Left renal cortex interstitium (tissue), 4 donors: ENCODE measurements at regions not wholly inside any gene's neighbourhood (a gene's known extent, or its start where the extent isn't known, plus 50 kb on each side); places are given as distances from the start of the nearest gene placed in this dataset.
A peak's percentile ranks its signal among the peaks of the same experiment; 100 is the strongest.
"Not testable (repeated sequence)": the region's sequence is repeated elsewhere in the genome, so short reads cannot be mapped to it uniquely, and the experiment has no call there.

ENCODE experiments used
- DNase-seq, 4 donors: peaks; one replicate each; pipeline ENCODE4 v3.0.0-alpha.2; 2013; ENCODE audit warnings: low read depth in 4 of 4, low spot score in 2 of 4, missing footprints in 1 of 4

DNA sequence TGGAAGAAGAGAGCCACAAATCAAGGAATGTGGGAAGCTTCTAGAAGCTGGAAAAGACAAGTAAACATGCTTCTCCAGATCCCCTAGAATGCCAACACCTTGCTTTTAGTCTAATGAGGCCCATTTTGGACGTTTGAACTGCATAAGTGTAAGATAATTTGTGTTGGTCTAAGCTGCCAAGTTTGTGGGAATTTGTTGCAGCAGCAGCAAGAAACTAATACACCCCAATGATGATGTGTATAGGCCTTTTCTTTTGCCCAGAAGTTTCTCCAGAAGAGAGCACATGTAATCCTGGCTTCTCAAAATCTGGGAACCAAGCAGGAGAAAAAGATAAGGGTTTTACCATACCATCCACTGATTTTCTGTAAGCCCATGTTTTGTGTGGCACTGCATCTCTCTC, 96.1 kb upstream of the DPT start:
- DNase-seq = no peak

- no peak for DNase-seq
Observed at GRCh38 chr1:168825820-168826219, 96.8 kb upstream of the DPT start.

GRCh38 chr1:168826269-168826668, 97.3 kb upstream of the DPT start:
- no peak for DNase-seq

- no peak for DNase-seq
Observed at GRCh38 chr1:168827557-168827956, 98.6 kb upstream of the DPT start.

DNA sequence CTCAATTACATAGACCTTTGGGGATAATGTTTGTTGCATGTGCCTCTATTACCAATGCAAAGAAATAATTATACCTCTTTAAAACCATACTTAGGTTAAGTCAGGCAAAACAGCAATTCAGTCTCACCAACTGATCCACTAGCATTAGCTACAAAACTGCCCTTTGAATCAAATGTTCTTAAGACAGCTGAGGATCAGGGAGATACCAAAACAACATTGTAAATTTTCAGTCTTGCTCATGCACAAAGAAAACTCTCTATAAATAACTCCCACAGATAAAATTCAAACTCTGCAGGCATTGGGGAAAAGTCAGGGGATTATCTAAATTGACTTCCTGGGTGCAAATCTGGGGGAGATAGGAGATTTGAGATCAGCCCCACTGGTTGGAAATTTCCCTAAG, 100.9 kb upstream of the DPT start:
- no peak for DNase-seq

DNA sequence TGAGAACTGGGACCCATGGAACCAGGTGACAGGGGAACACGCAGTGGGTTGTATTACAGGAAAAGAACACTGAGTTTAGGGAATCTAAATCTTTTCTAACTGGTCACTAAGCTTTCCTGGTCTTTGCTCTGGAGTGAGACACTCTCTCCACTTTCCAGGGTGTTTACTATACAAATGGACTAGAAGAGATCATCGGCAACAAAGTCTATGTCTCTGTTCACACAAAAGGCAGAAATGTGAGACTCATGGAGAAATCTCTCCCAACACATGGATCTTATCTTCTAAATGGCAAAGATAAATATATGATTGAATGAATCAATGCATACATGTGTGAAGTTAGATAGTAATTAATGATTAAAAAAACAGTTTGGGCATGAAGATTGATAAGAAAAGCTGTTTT, 101.6 kb upstream of the DPT start:
- no peak for DNase-seq

- DNase-seq = no peak
Observed at GRCh38 chr1:168832661-168833060, 103.7 kb upstream of the DPT start.

GRCh38 chr1:168833362-168833761, 104.4 kb upstream of the DPT start:
- no peak for DNase-seq

- DNase-seq = no peak
Observed at GRCh38 chr1:168833801-168834224, 104.8 kb upstream of the DPT start.

DNA sequence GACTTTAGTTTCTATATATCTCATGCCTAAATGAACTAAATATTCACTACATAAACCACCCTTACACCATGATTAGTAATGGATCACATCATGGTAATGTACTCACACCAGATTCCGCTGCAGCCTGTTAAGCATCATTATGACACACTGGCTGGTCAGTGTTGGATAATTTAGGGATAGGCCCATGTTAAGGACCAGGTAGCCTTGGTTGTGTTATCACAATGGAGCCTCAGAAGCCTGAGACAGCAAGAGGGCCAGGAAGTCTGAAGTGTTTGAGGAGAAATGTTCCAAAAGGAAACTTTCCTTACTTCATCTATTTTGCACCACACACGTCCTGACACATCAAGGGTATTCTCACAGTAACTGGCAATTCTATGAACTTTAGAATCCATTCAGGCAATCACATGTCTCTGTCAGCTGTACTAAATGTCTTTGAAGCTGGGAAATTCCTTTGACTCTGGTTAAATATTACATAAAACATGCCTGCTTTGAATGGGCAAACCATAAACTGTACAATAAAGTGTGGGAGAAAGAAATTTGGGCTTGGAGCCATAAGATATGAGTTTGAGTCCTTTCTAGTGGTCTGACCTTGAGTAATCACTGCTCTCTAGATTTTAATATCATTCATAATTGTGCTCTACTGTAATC, 105.3 kb upstream of the DPT start:
- peak in 1 of 4 donors; percentile 32 for DNase-seq

- no peak for DNase-seq
Observed at GRCh38 chr1:168835176-168835575, 106.2 kb upstream of the DPT start.

- no peak for DNase-seq
Observed at GRCh38 chr1:168835791-168836190, 106.8 kb upstream of the DPT start.

GRCh38 chr1:168836469-168836868, 107.5 kb upstream of the DPT start:
- DNase-seq = no peak

GRCh38 chr1:168837230-168837629, 108.2 kb upstream of the DPT start:
- not testable (repeated sequence) for DNase-seq

- DNase-seq = no peak
Observed at GRCh38 chr1:168842306-168842705, 113.3 kb upstream of the DPT start.

- no peak for DNase-seq
Observed at GRCh38 chr1:168842916-168843315, 113.9 kb upstream of the DPT start.

DNA sequence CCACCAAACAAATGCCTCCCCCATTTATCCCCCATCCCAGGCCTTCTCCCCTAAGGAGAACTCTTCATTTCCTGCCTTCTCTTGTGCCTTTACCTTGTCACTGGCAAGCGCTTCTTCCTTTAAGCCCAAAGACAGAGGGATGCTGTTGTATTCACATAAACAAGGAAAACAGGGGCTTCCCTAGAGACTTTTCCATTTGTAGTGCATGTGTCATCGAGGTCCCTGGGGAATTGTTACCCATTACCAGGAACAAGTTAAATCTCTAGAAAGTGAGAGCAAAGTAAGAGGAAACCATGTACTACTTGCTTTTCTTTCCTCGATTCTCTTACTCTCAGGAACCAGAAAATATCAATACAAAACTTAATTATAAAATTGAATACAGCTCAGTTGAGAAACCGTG, 114.4 kb upstream of the DPT start:
- no peak for DNase-seq

DNA sequence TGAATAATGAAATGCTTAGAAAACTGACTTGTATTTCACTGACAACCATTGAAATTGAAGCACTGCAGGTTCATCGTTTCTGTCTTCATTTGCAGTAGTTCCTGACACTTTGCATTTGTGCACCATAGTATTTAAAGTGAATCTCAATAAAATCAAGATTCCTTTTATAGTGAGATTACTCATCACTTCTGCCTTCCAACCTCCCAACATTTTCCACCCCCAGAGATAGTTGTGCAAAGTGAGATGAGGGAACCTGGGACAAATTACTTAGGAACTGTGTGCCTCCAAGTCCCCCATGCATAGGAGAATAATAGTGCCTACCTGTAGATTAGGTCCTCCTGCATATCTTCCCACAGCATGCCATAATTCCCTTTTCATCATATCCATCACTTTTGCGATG, 114.9 kb upstream of the DPT start:
- no peak for DNase-seq

DNA sequence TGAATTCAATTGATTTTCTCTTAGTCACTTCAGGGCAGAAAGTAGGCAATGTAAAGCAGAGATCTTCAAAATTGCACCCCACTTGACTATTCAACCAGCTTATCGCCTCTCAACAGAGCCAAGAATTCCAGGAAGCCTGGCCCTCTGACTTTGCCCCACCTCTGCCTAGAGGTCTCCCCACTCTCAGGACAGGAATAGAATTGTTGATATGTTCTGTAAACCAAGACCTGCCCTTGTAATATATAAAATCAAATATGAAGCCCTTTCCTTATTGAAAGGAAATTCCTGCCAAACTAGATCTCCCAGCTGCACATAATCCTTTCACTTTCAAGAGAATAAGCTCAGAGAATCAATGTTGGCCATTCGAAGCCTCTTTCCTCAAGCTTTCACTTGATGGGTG, 116.1 kb upstream of the DPT start:
- DNase-seq = no peak

- DNase-seq = no peak
Observed at GRCh38 chr1:168848051-168848450, 119.0 kb upstream of the DPT start.

DNA sequence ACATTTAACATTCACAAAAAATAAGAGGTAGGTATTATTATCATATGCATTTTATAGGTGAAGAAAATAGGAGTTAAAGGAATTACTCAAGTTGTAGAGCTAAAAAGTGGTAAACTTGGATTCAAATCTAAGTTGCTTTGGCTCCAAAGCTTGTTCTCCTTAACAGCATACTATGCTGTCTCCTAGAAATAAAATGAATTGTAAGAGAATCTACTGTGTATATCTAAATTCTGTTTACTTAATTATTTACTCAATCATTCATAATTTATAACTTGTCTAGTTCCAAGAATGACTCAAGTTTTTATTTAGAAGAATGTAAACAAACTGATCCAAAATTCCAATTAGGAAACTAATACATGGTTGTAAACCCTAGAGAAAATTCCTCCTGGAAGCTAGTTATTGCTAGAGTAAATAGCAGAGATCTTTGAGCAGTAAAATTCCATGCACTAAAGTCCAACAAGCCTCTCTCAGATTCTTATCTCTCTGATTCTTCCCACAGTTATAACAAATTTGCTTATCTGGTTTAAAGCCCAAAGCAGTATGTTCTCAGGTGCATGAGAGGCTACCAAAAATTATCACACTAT, 132.5 kb upstream of the DPT start:
- DNase-seq = no peak

DNA sequence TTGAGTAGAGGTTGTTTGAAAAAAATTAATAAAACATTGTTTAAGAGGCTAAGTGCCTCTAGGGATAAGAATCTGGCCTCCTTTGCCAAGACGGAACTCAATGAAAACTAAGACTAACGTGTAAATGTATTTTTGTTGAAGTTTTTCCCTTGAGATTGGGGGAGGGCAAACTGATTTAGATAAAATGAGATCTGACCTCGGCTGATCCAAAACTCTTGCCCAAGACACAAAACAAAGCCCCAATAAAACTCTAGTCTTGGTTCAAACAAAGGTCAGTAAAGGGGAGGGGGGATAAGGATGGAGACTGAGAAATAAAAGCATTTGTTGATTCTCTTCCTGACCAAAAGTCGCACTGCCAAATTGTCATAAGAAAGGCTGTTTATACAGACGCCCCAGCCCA, 134.8 kb upstream of the DPT start:
- no peak for DNase-seq

GRCh38 chr1:168864266-168864665, 135.3 kb upstream of the DPT start:
- DNase-seq = no peak
